Head of caudate nucleus (tissue), 42 donors: ENCODE measurements at regions not wholly inside any gene's neighbourhood (a gene's known extent, or its start where the extent isn't known, plus 50 kb on each side); places are given as distances from the start of the nearest gene placed in this dataset.

ENCODE experiments used
- DNase-seq, 42 donors: peaks; one replicate each; pipeline versions ENCODE4 v3.0.0 to v3.0.0-alpha.2; 2020 to 2021; ENCODE audit warnings: mixed read lengths in 7 of 42
- intact Hi-C: fragments of 100-400 bp; cut with DNase I; formaldehyde crosslinking; loops from one replicate; pipeline ENCODE4 v1.15.0; 2022

DNA sequence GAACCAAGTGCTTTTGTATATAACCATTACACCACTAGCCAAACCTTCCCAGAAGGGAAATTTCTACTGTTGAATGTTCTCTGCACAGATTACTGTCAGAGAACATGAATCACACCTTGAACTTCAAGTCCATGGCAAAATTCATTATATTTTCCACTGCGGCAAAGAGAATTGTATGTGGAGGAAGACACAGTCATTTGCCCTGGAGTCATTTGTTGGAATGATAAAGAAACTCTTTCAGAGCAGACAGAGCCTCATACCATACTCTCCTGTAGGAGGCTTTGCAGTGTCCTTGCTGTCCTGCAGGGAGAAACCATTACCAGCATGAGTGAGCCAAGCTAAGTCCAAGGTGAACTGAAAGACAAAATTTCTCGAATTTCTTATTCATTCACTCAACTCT, 369.0 kb downstream of the ARHGEF28 start:
- DNase-seq = no peak
- intact Hi-C loops = no loop called here
